Esophagus muscularis mucosa (tissue), 4 donors: ENCODE measurements at regions not wholly inside any gene's neighbourhood (a gene's known extent, or its start where the extent isn't known, plus 50 kb on each side); places are given as distances from the start of the nearest gene placed in this dataset.

Source experiments
- CTCF ChIP-seq, 3 experiments: fragments of 200-600 bp in 2 of 3; fragments of 450-650 bp in 1 of 3; sonication (generic) in 2 of 3; IDR thresholded peaks; one replicate each; pipeline ENCODE4 v1.5.1; 2017 to 2019; ENCODE audit warnings: antibody characterized with exemption in 3 of 3, mild to moderate bottlenecking in 2 of 3, moderate library complexity in 1 of 3
- EP300 ChIP-seq: sonication (generic); formaldehyde crosslinking; IDR thresholded peaks from one replicate; pipeline ENCODE4 v1.6.1; 2017; ENCODE audit warnings: antibody characterized with exemption
- POLR2A ChIP-seq: fragments of 450-650 bp; IDR thresholded peaks from one replicate; pipeline ENCODE4 v1.6.1; 2017; ENCODE audit warnings: antibody characterized with exemption, moderate library complexity, mild to moderate bottlenecking, low read depth

DNA sequence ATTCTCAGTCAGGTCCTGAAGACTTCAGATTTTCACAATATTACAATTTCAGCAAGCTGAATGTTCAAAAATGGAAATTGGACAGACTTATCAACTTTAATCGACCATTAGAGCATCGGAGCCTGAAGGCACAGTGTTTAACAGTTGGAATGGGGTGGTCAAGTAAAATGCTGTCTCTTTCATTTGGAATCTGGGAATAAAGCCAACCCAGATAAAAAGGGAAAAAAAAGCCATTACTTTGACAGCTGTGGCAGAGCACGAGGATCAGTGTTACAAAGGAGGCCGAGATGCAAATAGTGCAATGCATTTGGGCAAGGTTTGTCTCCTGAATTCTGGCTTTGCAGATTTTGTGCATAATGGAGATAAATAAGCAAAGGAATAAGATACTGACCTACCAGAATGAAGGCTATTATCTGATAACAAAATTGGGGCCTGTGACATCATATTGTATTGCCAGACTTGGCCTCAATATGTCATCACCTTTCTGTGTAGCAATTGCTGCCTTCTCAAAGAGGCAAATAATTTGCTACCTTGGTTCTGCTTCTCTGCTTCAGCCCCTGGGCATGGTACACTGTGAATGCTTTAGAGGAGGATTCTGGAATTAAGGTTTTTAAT, 277.5 kb upstream of the KLHL29 start:
- TF ChIP-seq EP300 = no peak
- no peak for TF ChIP-seq CTCF (IDR thresholded peaks at IDR 0.05)
- no peak for TF ChIP-seq POLR2A
